Epithelial cell of proximal tubule (primary cell): ENCODE measurements at regions not wholly inside any gene's neighbourhood (a gene's known extent, or its start where the extent isn't known, plus 50 kb on each side); places are given as distances from the start of the nearest gene placed in this dataset.

Source experiments
- DNase-seq: peaks from one replicate; pipeline ENCODE4 v3.0.0-alpha.2; 2011; ENCODE audit warnings: low read depth
- H3K4me3 ChIP-seq: 2 replicates; pipeline ENCODE4 v1.5.1; 2011; ENCODE audit warnings: low read depth, mild to moderate bottlenecking, low read length
- TF ChIP-seq, protein P1 (sequence below): conservative IDR thresholded peaks from 2 replicates; pipeline ENCODE4 v1.5.1; 2012; ENCODE audit warnings: low read depth, mild to moderate bottlenecking, low read length

DNA sequence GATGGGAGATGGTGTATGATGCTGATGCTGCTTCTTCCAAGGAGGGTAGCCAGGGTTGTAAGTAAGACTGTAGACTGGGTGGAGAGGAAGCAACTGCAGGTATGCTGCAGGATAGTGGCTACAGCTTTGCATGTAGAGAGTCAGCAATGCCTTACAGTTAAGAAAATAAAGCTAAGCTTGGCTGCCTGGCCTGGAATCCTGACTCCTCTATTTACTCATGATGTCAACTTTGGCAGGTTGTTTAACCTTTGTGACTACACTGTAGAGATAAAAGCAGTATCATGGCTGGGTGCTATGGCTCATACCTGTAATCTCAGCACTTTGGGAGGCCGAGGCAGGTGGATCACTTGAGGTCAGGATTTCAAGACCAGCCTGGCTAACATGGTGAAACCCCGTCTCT lies 301.6 kb upstream of the RBFOX1 start:
- H3K4me3 ChIP-seq: no peak overlapping the region
- DNase-seq: no peak
- TF ChIP-seq, protein P1, sequence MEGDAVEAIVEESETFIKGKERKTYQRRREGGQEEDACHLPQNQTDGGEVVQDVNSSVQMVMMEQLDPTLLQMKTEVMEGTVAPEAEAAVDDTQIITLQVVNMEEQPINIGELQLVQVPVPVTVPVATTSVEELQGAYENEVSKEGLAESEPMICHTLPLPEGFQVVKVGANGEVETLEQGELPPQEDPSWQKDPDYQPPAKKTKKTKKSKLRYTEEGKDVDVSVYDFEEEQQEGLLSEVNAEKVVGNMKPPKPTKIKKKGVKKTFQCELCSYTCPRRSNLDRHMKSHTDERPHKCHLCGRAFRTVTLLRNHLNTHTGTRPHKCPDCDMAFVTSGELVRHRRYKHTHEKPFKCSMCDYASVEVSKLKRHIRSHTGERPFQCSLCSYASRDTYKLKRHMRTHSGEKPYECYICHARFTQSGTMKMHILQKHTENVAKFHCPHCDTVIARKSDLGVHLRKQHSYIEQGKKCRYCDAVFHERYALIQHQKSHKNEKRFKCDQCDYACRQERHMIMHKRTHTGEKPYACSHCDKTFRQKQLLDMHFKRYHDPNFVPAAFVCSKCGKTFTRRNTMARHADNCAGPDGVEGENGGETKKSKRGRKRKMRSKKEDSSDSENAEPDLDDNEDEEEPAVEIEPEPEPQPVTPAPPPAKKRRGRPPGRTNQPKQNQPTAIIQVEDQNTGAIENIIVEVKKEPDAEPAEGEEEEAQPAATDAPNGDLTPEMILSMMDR: no peak

DNA sequence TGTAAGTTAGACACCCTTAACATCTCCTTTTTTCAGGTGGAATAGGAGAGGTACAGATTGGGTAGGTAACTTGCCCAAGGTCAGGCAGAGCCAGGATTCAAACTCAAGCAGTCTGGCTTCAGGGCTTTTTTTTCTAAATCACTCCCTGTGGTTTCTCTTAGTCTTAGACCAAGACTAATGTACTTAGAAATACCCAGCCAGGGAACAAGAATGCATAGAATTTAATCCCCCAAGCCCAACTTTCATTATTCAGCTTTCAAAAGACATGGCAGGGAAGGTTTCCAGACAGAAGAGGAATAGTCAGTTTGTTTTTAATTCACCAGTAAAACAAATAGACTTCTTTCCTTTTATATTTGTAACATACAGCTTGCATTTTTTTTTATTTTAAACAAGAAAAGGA lies 305.2 kb upstream of the RBFOX1 start:
- DNase-seq: no peak
- H3K4me3 ChIP-seq: no peak overlapping the region
- TF ChIP-seq, protein P1: no peak

DNA sequence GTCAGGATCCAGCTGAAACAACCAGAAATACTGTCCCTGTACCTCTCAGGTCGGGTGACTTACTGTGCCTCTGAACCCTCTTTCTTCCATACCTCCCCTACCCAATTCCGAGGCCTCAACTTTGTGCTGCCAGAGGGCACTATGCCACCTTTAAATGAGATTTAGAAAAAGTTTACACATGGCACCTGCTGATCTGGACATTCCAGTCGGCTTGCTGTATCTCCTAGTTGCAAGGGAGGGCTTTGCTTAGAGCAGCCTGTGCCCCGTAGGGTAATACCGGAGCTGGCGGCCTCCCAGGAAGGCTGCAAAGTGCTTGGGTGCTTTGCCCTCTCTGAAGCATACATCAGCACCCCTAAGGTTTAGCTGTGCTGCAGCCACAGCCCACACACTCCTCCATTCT lies 306.0 kb upstream of the RBFOX1 start:
- TF ChIP-seq, protein P1: no peak
- DNase-seq: no peak
- no peak overlapping the region for H3K4me3 ChIP-seq

DNA sequence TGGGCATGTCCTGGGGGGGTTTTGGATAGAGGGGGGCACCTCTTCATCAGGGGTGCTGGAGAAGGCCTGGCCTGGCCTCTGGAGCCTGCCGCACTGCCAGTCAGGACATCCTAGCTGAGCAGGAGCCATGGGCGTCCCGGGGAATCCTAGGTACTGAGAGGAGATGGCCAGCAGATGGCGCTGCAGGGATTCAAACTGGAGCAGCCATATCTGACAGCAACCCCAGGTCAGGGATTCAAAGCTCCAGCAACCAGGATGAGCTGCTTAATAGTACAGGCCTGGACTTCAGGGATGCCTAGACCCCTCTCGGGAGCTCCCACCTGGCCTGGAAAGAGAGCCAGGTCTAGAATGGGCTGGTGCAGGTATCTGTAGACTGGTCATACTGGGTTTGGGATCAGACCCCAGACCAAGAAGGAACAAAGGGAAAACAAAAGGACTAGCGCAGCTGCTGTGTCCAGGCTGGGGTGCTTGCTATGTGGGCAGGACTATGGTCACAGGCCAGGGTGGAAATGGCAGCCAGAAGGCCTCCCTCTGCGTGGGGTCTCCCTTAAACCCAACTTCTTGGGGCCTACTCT lies 306.9 kb upstream of the RBFOX1 start:
- TF ChIP-seq, protein P1: peak; percentile 70
- no peak overlapping the region for H3K4me3 ChIP-seq
- no peak for DNase-seq

DNA sequence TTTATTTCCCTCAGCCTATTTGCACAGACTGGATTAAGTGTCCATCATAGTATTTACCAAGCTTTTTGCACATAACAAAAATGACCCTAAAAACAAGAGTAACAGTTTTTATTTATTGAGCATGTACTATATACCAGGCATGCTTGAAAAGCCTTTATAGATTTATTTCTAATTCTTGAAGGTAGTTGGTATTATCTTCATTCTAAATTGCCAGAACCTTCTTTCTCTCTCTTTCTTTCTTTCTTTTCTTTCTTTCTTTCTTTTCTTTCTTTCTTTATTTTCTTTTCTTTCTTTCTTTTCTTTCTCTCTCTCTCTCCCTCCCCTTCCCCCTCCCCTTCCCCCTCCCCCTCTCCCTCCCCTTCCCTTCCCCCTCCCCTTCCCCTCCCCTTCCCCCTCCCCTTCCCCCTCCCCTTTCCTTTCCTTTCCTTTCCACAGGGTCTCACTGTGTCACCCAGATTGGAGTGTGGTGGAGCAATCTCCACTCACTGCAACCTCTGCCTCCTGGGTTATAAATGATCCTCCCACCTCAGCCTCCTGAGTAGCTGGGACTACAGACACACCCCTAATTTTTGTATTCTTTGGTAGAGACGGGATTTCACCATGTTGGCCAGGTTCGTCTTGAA lies 310.9 kb upstream of the RBFOX1 start:
- H3K4me3 ChIP-seq: no peak overlapping the region
- TF ChIP-seq, protein P1: no peak
- DNase-seq: no peak

DNA sequence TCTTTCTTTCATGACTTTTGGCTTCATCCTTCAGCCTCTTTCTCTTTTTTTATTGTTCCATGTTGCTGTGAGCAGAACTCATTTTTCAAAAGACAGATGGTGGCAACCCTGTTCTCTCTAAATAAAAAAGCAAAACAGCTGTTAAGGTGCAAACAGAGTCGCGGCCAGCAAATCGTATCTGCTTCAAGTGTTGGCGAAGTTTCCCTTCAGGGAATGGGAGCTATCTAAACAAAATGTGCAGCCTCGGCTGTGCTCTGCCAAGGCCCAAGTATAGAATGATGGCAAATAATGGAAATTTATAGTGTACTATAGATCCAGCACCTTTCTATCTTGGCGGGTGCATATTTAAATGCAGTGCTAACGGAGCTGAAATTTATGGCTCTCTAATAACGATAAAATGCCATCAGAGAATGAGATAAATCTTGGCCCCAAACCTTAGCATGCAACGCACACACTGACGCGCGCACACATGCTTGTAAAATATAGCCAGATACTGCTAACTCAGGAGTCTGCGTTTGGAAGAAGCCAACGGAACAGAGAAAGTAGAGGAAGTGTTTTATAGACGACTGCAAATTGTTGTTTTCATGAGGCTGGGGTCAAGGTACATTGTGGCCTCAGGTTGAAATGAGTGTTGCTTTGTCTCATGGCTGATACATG lies 315.5 kb upstream of the RBFOX1 start:
- TF ChIP-seq, protein P1: no peak
- H3K4me3 ChIP-seq: no peak overlapping the region
- no peak for DNase-seq
